Keratinocyte (primary cell): ENCODE measurements at regions not wholly inside any gene's neighbourhood (a gene's known extent, or its start where the extent isn't known, plus 50 kb on each side); places are given as distances from the start of the nearest gene placed in this dataset.

ENCODE experiments used
- EZH2 ChIP-seq: IDR thresholded peaks from one replicate; pipeline ENCODE4 v1.6.1; 2012; ENCODE audit warnings: inconsistent platforms, mild to moderate bottlenecking, low read length, moderate library complexity
- TF ChIP-seq, protein P1 (sequence below), 3 experiments: IDR thresholded peaks in 1 of 3; conservative IDR thresholded peaks in 1 of 3; optimal IDR thresholded peaks in 1 of 3; 2 replicates in 2 of 3; 3 replicates in 1 of 3; pipeline versions ENCODE3 to v1.5.1; 2011; ENCODE audit warnings: low read length in 3 of 3, mild to moderate bottlenecking in 3 of 3, moderate library complexity in 2 of 3, control low read depth in 1 of 3, inconsistent platforms in 1 of 3; ENCODE audit not compliant: insufficient read depth in 2 of 3; ENCODE audit errors: extremely low read depth in 1 of 3

DNA sequence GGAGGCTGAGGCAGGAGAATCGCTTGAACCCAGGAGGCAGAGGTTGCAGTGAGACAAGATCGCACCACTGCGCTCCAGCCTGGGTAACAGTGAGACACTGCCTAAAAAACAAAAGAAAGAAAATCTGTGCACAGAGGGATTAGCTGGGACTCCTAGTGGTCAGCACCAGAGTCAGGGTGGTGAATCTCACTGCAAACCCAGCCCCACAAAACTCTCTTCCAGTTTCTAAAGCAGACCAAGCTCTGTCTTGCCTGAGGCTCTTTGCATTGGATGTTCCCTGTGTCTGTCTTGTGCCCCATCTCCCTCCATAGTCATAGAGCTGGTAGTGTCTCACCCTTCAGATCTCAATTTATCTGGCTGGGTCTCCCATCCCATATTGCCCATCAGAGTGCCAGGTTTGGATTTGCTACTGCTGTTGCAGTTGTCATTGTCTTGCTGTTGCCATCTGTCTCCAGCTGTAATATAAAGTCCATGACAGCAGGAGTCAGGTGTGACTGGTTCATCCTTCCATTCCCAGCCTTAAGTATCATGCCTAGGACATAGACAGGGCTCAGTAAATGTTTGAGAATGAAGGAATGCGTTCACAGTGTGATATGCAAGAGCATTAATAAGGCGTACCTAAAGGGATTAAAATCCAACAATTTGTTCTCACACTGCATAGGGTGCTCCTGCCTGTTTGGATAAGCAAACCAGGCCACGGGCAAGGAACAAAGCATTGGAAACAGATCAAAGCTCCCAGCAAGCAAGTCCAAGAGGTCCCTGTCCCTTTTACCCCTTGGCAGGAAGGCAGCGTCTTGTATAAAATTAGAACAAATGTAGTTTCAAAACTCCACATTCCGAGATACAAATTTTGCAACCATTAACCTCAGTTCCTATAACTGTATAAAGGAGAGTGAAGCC lies 614.6 kb upstream of the CDH5 start:
- TF ChIP-seq, protein P1, sequence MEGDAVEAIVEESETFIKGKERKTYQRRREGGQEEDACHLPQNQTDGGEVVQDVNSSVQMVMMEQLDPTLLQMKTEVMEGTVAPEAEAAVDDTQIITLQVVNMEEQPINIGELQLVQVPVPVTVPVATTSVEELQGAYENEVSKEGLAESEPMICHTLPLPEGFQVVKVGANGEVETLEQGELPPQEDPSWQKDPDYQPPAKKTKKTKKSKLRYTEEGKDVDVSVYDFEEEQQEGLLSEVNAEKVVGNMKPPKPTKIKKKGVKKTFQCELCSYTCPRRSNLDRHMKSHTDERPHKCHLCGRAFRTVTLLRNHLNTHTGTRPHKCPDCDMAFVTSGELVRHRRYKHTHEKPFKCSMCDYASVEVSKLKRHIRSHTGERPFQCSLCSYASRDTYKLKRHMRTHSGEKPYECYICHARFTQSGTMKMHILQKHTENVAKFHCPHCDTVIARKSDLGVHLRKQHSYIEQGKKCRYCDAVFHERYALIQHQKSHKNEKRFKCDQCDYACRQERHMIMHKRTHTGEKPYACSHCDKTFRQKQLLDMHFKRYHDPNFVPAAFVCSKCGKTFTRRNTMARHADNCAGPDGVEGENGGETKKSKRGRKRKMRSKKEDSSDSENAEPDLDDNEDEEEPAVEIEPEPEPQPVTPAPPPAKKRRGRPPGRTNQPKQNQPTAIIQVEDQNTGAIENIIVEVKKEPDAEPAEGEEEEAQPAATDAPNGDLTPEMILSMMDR (optimal IDR thresholded peaks at IDR 0.05 in 1 of 3, IDR thresholded peaks at IDR 0.05 in 1 of 3, conservative IDR thresholded peaks at IDR 0.05 in 1 of 3; ENCODE audit: extremely low read depth in 1 of 3, insufficient read depth in 2 of 3, low read length in 3 of 3): no peak
- TF ChIP-seq EZH2: no peak
